RKO (cell line): ENCODE measurements at regions not wholly inside any gene's neighbourhood (a gene's known extent, or its start where the extent isn't known, plus 50 kb on each side); places are given as distances from the start of the nearest gene placed in this dataset.

Experiments
- DNase-seq: peaks from one replicate; pipeline ENCODE4 v3.0.0-alpha.2; 2016; ENCODE audit warnings: low spot score

DNA sequence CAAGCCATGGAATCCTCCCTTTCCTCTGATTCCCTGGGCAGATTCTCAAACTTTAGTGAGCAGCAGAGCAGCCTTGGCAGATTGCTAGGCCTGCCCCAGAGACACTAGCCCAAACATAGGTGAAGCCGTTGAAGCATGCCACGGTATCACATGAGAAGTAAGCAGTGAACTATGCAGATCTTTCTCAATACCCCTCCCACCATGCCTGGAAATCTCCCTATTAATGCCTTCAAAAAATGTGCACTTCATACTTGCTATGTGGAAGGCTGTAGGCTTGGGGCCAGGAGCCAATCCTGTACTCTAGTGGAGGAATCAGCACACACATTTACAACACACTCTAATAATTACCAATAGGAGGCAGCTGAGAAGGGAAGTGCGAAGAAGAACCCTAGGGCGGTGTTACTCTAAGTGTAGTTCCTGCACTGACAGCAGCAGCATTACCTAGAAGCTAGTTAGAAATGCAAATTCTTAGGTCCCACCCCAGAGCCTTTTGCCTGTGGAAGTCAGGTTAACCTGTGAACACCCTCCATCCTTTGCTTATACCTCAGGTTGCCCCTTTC, 305.1 kb upstream of the SPRED2 start:
- DNase-seq = no peak

DNA sequence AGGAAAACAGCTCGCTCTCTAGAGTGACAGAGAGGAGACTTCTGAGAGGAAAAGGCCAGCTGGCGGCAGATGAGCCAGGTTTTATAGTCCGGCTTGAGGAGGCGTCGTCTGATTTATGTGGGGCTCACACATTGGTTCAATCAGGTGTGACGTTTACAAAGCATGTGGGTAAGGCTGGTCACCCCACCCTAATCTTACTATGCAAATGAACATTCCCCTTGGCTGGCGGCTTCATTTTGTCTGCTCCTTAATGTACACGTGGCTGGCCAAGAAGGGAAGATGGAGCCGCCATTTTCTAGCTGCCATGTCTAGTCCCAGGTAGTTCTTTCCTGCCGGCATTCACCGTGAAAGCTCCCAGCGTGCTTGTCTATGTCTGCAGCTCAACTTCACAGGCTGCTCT, 299.1 kb upstream of the SPRED2 start:
- no peak for DNase-seq

- DNase-seq = no peak
Observed at GRCh38 chr2:65730186-65730585, 297.8 kb upstream of the SPRED2 start.

- DNase-seq = no peak
Observed at GRCh38 chr2:65729246-65729645, 296.8 kb upstream of the SPRED2 start.

GRCh38 chr2:65728477-65729180, 296.2 kb upstream of the SPRED2 start:
- peak; percentile 21 for DNase-seq

- no peak for DNase-seq
Observed at GRCh38 chr2:65727816-65728215, 295.4 kb upstream of the SPRED2 start.

DNA sequence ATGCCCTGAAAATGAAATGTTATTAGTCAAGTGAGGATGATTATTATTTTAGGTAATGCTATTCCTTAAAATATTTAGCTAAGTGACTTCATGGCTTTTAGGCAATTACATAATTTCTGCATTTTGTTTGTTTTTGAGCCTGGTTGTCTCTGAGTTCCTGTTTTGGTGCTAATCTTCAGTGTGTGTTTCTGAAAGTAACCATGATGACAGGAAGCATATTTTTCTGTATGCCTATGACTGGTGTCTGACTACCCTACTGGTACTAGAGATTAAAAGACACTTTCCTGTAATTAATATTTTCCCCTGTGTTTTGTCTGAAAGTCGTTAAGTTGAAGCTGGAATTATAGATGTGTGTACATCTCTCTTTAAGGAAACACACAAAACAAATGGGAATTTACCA, 295.0 kb upstream of the SPRED2 start:
- no peak for DNase-seq

DNA sequence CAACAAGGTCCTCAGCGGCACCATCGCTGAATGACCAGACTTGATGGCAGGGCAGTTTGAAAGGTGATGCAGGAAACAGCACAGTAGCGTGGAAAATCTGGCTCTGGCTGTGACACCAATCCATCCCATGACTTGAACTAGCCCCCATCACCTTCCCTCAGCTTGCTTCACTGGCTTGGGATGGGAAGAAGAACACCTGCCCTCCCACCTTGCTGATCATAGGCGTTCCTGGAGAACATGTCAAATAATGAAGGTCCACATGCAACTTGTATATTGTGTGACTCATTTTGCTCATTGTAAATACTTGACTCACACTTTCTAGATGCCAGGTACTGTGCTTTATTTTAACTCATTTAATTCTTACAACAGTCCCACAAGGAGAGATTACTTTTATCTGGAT, 292.4 kb upstream of the SPRED2 start:
- no peak for DNase-seq

- no peak for DNase-seq
Observed at GRCh38 chr2:65724336-65724735, 291.9 kb upstream of the SPRED2 start.

GRCh38 chr2:65722028-65722778, 289.8 kb upstream of the SPRED2 start:
- DNase-seq = no peak

- DNase-seq = no peak
Observed at GRCh38 chr2:65716698-65717097, 284.3 kb upstream of the SPRED2 start.

- no peak for DNase-seq
Observed at GRCh38 chr2:65715323-65715722, 282.9 kb upstream of the SPRED2 start.

DNA sequence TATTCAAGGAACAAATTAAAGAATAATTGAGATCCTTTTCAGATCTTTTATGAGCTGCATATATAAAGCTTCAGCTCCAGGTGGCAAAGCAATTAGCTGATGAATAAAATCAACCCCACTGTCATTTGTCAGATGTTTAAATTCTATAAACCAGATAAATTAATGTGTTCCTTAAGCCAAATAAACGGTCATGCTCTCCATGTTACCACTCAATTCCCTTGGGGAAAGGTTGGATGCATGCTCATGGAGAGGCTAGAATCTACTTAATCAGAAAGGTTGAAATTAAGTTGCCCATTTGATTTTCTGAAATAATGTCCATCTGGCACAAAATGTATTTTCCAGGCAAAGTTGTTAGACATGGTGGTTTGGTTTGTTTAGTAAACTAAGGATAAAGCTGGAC, 282.5 kb upstream of the SPRED2 start:
- DNase-seq = no peak

DNA sequence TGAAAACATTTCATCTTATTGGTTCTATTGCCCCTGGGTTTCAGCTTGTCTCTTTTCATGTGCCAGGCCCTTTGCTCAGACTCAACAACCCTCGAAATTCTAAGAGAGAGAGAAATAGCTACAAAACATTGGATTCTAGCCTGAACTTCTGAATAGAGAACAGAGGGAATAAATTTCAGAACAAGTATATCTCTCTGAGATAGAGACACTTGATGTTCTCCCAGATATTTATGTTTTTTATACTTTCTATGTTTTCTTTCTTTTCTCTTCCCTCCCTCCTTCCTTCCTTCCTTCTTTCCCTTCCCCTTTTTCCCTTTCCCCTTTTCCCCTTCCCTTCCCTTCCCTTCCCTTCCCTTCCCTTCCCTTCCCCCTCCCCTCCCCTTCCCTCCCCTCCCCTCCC, 279.5 kb upstream of the SPRED2 start:
- no peak for DNase-seq

- peak; percentile 26 for DNase-seq
Observed at GRCh38 chr2:65710779-65711295, 278.4 kb upstream of the SPRED2 start.

DNA sequence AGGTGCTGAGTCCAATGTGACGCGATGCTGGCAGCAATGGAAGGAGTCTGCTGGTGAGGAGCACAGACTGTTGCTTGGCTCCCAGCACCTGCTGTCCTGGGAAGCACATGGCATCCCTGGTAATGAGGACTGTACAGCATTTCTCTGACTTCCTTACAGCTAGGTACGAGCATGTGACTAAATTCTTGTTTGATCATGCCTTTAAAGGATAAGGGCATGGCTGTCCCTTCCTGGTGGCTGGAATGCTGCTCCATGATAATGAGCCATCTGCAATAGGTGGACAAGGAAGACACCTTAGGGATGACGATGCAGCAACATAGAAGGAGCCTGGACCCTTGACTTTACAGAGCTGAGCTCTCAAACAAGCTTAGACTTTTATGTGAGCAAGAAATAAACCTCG, 278.0 kb upstream of the SPRED2 start:
- DNase-seq = no peak

DNA sequence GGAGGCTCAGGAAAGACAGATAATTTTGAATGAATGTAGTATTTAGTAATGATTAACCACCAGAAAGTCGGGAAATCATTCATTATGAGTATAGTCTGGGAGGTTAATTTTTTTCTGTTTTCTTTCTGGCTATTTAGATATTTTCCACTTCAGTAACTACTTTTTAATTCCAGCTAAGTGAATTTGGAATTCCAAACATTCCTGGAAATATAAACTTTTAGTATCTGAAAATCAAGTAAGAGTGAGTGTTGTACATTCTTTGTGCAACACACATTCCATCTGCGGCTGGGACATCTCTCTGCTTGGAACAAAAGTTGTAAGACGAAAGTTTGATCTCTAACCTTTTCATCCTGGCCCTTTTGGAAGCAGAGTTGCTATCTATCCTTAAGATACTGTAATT, 275.7 kb upstream of the SPRED2 start:
- DNase-seq = no peak

DNA sequence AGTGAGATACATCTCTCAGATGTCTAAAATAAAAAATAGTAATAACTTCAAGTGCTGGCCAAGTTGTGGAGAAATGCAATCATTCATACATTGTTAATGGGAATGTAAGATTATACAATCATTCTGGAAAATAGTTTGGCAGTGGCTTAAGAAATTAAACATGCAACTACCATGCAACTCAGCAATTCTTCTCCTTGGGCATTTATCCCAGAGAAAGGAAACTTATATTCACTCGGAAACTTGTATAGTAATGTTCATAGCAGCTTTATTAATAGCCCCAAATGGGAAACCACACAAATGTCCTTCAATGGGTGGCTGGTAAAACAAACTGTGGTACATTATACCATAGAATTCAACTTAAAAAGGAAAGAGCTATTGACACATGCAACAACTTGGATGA, 274.0 kb upstream of the SPRED2 start:
- DNase-seq = no peak

GRCh38 chr2:65701191-65701590, 268.8 kb upstream of the SPRED2 start:
- DNase-seq = no peak

DNA sequence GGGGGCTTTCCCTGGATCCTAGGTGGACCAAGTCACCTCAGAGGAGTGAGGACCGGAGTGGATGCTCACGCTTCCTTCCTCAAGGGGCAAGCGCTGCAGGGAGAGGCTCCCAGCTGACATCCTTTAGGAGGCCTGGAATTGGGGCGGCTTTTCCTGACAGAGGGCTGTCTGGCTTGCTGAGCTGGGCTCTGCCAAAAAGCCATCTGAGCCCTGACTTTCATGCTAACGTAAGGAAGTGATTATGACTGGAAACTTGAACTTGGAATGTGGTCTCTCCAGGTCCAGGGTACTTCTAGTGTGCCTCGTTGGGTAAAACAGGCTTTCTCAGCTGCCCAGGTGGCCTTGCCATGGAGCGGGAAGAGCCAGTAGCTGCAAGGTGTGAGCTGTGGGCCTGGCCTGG, 268.3 kb upstream of the SPRED2 start:
- no peak for DNase-seq

DNA sequence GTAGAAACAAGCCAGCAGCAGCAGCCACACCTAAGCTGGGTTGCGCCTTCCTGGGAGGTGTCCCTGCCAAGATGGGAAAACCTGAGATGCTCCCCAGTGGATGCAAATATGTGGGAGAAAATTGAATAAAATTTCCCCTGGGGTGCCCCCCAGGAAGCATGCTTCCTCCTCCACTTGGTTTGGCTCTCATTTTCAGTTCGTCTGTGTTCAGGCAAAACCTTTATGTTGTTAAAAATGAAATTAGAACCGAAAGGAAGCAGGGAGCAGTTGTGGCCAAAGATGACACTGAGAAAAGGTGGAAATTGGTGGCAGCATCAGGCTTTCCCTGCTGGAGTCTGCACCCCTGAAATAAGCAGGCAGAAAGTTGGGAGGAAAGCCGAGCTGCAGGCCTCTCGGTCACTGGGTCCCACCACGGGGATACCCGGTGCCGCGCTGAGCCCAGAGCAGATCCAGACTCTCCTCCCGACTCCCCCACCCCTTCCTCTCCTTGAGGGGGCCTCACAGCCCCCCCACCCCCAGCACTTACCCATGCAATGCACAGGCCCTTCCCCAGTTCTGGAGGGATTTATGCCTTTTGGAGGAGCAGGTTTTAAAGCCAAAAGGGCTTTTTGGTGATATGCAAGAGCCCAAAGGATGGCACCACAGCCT, 267.7 kb upstream of the SPRED2 start:
- DNase-seq = no peak

- no peak for DNase-seq
Observed at GRCh38 chr2:65691816-65692215, 259.4 kb upstream of the SPRED2 start.
